VCaP (cell line): ENCODE measurements at regions not wholly inside any gene's neighbourhood (a gene's known extent, or its start where the extent isn't known, plus 50 kb on each side); places are given as distances from the start of the nearest gene placed in this dataset.

Source experiments
- H3K27ac ChIP-seq: fragments of 450-650 bp; 2 replicates; pipeline ENCODE4 v1.5.1; 2017
- TF ChIP-seq, protein P1 (sequence below): fragments of 450-650 bp; conservative IDR thresholded peaks from 2 replicates; pipeline ENCODE4 v1.5.1; 2017; ENCODE audit warnings: mild to moderate bottlenecking, moderate library complexity

- no peak overlapping the region for H3K27ac ChIP-seq
- TF ChIP-seq, protein P1, sequence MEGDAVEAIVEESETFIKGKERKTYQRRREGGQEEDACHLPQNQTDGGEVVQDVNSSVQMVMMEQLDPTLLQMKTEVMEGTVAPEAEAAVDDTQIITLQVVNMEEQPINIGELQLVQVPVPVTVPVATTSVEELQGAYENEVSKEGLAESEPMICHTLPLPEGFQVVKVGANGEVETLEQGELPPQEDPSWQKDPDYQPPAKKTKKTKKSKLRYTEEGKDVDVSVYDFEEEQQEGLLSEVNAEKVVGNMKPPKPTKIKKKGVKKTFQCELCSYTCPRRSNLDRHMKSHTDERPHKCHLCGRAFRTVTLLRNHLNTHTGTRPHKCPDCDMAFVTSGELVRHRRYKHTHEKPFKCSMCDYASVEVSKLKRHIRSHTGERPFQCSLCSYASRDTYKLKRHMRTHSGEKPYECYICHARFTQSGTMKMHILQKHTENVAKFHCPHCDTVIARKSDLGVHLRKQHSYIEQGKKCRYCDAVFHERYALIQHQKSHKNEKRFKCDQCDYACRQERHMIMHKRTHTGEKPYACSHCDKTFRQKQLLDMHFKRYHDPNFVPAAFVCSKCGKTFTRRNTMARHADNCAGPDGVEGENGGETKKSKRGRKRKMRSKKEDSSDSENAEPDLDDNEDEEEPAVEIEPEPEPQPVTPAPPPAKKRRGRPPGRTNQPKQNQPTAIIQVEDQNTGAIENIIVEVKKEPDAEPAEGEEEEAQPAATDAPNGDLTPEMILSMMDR = no peak
Observed at GRCh38 chr3:96169111-96169766, 645.2 kb upstream of the EPHA6 start.

DNA sequence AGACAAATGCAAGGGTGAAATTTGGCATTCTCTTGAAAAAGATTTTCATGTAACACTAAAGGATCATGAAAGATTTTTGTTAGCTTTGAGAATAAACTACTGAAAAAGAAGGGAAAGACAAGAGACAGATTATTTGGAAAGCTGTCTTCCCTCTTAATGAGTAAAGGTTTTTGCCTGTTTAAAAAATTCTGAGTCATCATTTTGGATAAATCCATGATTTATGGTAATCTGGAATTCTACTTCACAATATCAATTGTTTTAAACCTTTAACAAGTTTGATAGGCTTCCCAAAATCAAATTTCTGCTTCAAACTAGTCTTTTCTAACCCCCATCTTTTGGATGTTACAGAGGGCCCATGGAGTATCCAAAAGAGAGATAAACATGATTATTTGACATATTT, 641.5 kb upstream of the EPHA6 start:
- no peak overlapping the region for H3K27ac ChIP-seq
- TF ChIP-seq, protein P1 = no peak

- H3K27ac ChIP-seq = no peak overlapping the region
- TF ChIP-seq, protein P1 = no peak
Observed at GRCh38 chr3:96175500-96175899, 638.9 kb upstream of the EPHA6 start.

DNA sequence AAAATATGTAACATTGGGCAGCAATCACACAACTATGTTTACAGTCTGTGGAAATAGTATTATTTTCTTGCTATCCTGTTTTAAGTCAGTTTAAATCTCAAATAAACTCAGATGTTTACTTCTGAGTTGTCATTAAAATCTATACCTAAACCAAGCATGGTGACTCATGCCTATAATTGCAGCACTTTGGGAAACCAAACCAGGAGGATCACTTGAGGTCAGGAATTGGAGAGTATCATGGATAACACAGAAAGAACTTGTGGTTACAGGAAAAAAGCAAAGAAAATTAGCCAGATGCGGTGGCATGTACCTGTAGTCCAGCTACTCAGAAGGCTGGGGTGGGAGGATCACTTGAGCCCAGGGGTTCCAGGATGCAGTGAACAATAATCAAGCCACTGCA, 631.6 kb upstream of the EPHA6 start:
- TF ChIP-seq, protein P1 = no peak
- H3K27ac ChIP-seq = no peak overlapping the region

- TF ChIP-seq, protein P1 = no peak
- H3K27ac ChIP-seq = no peak overlapping the region
Observed at GRCh38 chr3:96183871-96184270, 630.5 kb upstream of the EPHA6 start.

- TF ChIP-seq, protein P1 = no peak
- H3K27ac ChIP-seq = no peak overlapping the region
Observed at GRCh38 chr3:96190024-96190616, 624.3 kb upstream of the EPHA6 start.

GRCh38 chr3:96192966-96193550, 621.3 kb upstream of the EPHA6 start:
- TF ChIP-seq, protein P1 = no peak
- no peak overlapping the region for H3K27ac ChIP-seq
